ENCODE measurements at regions not wholly inside any gene's neighbourhood (a gene's known extent, or its start where the extent isn't known, plus 50 kb on each side); places are given as distances from the start of the nearest gene placed in this dataset.

DNA sequence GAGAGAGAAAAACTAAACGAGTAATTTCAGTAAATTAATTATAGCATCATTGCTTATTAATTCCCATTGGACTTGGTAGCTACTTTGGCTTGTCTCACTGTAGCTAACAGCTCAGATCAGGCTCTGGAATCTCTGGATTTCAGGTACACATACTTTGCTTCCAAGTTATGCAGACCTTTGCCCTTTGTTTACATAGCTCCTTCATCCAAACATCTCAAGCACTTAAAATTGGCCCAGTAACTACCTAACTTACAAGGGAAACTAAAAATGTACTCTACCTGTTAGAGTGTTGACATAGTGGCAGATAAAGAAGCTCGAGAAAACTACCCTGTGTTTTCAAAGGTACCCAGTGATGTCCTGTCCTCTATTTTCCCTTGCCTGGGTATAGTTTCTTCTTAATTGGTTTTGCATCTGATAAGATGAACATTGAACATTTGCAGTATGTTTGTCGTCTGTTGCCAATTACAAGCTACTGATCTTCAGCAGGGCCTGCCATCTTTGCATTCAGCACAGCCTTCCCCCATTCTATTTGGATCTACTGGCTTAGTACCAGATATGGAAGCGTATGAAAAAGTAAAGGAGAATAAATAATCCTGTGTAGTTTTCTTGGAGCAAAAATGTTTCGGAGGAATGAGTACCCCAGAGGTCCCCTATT, 601.5 kb upstream of the FANCL start:
- Mint-ChIP-seq H3K36me3 (ENCODE audit: low read depth) (no peaks in the 10 kb centered on the region), H3K4me3 (no peak overlapping the region), H3K4me1 (no peaks in the 10 kb centered on the region), H3K27me3 (no peaks in the 10 kb centered on the region), H3K9me3 (no peaks in the 10 kb centered on the region), H3K27ac (no peak overlapping the region)
- DNase-seq (no peak), ATAC-seq (no peak)

DNA sequence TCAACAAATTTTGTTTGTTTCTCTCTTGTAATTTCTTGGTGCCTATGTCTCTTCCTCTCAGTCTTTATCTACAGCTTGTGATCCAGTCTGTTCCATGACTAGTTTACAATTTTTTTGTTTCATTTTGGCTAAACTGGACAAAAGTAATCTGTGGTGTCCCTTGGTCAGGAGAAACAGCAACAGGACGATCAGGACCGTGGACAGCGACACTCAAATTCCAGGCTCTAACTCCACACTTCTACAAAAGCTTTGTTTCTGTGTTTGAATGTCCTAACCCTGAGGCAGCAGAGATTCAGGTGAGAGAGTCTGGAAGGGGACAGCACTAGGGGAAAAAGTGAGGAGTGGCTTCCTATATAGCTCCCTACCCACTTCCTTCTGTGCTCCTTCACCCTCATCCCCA, 593.3 kb upstream of the FANCL start:
- Mint-ChIP-seq H3K27me3 (no peaks in the 10 kb centered on the region), H3K9me3 (peaks cover 12% of the 10 kb centered on the region), H3K27ac (no peak overlapping the region), H3K4me1 (no peaks in the 10 kb centered on the region), H3K36me3 (ENCODE audit: low read depth) (no peaks in the 10 kb centered on the region), H3K4me3 (no peak overlapping the region)
- peak; percentile 2 for DNase-seq
- no peak for ATAC-seq

DNA sequence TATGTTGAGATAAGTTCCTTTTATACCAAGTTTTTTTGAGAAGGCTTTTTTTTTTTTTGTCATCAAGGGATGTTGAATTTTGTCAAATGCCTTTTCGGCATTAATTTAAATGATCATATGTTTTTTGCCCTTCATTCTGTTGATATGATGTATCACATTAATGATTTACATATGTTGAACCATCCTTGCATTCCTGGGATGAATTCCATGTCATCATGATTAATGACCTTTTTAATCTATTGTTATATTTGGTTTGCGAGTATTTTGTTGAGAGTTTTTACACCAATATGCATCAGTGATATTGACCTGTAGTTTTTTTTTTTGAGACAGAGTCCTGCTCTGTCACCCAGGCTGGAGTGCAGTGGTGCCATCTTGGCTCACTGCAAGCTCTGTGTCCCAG, 585.7 kb upstream of the FANCL start:
- ATAC-seq (no peak), DNase-seq (no peak)
- Mint-ChIP-seq H3K27ac (no peak overlapping the region), H3K27me3 (no peaks in the 10 kb centered on the region), H3K9me3 (peaks cover 51% of the 10 kb centered on the region), H3K4me1 (no peaks in the 10 kb centered on the region), H3K4me3 (no peak overlapping the region), H3K36me3 (ENCODE audit: low read depth) (no peaks in the 10 kb centered on the region)

DNA sequence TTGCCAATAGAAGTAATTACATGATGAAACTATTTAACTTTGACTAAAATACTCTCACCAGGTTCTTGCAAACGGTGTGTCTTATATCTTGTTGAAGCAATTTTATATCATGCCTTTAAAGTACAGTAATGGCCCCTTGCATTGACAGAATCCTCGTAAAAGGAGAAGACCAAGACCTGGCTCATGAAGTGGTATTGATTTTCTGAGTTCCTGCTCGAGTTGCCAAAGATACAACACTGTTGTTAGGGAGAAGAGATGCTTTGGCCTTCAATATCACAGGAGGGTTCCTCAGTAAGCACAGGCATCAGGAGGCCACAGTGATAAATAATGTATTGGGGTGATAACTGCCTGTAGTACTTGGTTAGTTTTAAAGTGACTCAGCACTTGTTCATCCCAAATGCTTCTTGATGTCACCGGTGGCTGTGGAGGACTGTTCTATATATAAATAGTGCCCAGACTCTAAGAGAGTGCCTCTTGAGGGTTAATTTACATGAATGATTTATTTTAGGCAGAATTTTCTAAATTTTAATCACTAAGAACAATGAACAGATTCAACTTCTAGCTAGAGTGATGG, 571.7 kb upstream of the FANCL start:
- Mint-ChIP-seq H3K4me1 (no peaks in the 10 kb centered on the region), H3K4me3 (no peak overlapping the region), H3K27ac (no peak overlapping the region), H3K9me3 (no peaks in the 10 kb centered on the region), H3K36me3 (ENCODE audit: low read depth) (no peaks in the 10 kb centered on the region), H3K27me3 (no peaks in the 10 kb centered on the region)
- ATAC-seq (no peak), DNase-seq (no peak)

DNA sequence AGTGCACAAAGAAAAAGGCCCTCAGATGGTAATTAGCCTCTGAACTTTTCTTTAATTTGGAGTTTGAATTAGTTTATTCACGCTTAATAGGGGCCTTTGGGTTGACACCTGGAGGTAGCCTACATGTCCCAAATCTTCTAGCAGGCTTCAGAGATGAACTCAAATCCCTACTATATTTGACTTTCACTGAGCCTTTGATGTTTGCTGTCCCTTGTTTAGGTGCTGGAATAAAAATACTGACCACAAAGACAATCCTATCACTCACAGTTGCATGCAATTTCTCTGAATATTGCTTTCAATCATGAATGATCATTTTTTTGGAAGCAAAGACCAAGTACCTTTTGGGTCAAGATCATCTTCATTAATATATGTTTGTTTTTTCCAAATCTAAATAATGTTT, 564.0 kb upstream of the FANCL start:
- Mint-ChIP-seq H3K9me3 (peaks cover 3% of the 10 kb centered on the region), H3K27me3 (no peaks in the 10 kb centered on the region), H3K4me3 (no peak overlapping the region), H3K36me3 (ENCODE audit: low read depth) (no peaks in the 10 kb centered on the region), H3K4me1 (no peaks in the 10 kb centered on the region), H3K27ac (no peak overlapping the region)
- ATAC-seq (no peak), DNase-seq (no peak)

DNA sequence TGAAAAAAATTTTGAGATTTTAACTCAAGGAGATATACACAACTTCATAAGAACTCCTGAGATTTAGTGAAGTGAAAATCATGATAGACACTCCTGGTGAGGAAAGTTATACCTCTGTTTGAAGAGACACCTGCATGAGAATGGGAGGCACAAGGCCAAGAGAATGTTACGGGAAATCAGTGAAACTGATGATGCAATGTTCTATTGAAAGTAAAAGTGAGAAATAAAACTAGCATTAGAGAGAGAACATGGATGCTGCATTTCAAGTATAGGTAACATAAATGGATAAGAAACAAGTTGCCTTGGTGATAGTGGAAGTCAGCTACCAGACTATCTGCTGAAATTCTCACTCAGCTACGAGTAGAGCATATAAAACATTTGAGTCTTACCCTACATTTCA, 562.1 kb upstream of the FANCL start:
- no peak for ATAC-seq
- Mint-ChIP-seq H3K4me1 (no peaks in the 10 kb centered on the region), H3K4me3 (no peak overlapping the region), H3K27ac (no peak overlapping the region), H3K36me3 (ENCODE audit: low read depth) (no peaks in the 10 kb centered on the region), H3K27me3 (no peaks in the 10 kb centered on the region), H3K9me3 (peaks cover 3% of the 10 kb centered on the region)
- no peak for DNase-seq

DNA sequence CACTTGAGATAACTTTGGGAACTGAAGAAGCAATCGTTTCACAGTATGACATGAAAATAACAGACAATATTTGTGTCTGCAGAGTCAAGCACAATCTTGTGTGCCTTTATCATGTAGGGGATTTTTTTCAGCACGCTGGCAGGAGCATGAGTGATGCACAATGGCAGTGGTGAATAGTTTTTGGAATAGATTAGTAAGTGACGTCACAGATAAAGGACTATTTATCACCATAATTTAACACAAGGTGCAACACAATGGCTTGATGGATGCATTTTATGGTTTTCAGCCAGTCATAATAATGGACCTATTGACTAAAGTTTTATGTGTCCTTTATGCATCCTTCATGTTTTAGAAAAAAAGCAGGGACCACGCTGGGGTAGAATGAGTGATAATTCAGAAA, 559.8 kb upstream of the FANCL start:
- no peaks in the 10 kb centered on the region for H3K4me1 Mint-ChIP-seq
- peaks cover 3% of the 10 kb centered on the region for H3K9me3 Mint-ChIP-seq
- H3K27me3 Mint-ChIP-seq: no peaks in the 10 kb centered on the region
- no peak for ATAC-seq
- no peak overlapping the region for H3K4me3 Mint-ChIP-seq
- H3K27ac Mint-ChIP-seq: no peak overlapping the region
- no peak for DNase-seq
- no peaks in the 10 kb centered on the region for H3K36me3 Mint-ChIP-seq (ENCODE audit: low read depth)

DNA sequence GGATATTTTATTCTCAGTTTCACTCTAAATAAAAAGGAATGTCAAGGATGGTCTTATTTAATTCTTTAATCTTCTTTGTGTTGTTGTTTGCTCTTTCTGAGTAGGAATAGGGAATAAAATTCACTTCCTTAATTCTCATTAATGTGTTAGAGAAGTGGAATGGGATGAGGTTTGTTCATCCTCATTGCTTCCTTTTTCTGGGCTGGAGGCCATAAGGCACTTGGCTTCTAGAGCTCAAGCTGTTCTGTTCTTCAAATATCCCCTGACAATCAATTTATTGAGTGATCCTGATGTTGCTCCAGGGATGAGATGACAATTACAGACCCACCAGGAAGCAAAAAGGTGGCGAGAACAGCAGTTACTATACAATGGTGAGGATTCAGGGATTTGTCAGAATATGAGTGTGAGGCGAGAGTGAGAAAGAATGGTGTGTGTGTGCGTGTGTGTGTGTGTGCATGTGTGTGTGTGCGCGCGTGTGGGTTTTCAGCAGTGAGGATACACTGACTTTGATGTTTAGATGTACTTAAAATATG, 557.6 kb upstream of the FANCL start:
- no peaks in the 10 kb centered on the region for H3K4me1 Mint-ChIP-seq
- no peaks in the 10 kb centered on the region for H3K36me3 Mint-ChIP-seq (ENCODE audit: low read depth)
- no peak for ATAC-seq
- no peak overlapping the region for H3K4me3 Mint-ChIP-seq
- H3K27ac Mint-ChIP-seq: no peak overlapping the region
- no peaks in the 10 kb centered on the region for H3K27me3 Mint-ChIP-seq
- no peak for DNase-seq
- H3K9me3 Mint-ChIP-seq: peaks cover under 1% of the 10 kb centered on the region

DNA sequence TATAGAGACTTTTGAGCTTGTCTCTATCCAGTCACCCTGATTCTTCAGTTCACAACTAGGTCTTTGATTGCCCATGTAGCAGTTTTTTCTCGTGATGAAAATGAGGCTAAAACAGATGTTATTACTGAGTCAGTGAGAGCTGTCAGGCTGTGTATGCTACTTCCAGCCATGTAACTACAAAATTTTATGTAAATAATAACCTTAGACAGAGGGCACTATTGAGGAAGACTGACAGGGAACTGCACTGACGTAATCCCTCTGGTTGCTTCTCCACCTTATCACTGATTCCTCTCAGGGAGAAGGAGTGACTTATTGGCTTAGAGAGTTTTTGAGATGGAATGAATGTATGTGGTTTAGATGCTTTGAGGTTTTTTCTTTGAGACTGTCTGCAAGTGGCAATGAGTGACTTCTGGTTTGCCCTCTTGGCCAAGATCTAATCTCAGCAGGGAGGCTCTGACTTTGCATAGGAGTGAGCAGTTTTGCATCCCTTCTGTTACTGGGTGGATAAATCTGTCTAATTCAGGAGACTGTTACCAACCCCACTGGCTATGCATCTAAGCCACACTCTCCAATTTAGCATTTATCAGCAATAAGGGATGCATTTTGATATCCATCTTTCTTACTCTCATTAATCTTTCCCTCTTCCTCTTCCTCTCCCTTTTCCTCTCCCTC, 555.2 kb upstream of the FANCL start:
- no peaks in the 10 kb centered on the region for H3K4me1 Mint-ChIP-seq
- H3K9me3 Mint-ChIP-seq: peaks cover 2% of the 10 kb centered on the region
- no peak for DNase-seq
- no peak for ATAC-seq
- H3K27ac Mint-ChIP-seq: no peak overlapping the region
- H3K36me3 Mint-ChIP-seq (ENCODE audit: low read depth): no peaks in the 10 kb centered on the region
- no peak overlapping the region for H3K4me3 Mint-ChIP-seq
- H3K27me3 Mint-ChIP-seq: peaks cover 3% of the 10 kb centered on the region

DNA sequence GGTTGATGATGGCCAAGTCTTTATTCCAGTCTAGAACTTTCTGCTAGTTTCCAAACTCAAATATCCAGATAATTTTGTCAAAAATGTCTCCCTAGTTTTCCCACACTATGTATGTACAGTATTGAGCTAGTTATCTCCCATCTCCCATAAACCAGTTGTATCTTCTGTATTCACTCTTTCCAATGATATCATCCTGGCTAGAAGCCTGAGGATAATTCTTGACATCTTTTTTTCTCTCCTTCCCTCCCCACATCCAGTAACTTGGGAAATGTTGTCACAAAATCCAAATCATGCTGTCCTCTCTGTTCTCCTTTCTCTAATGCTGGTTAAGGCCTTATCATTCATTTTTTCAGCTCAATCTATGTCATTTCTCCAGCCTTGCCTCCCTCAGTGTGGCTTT, 553.8 kb upstream of the FANCL start:
- H3K9me3 Mint-ChIP-seq: peaks cover 2% of the 10 kb centered on the region
- no peak overlapping the region for H3K4me3 Mint-ChIP-seq
- H3K27me3 Mint-ChIP-seq: peaks cover 3% of the 10 kb centered on the region
- H3K27ac Mint-ChIP-seq: no peak overlapping the region
- DNase-seq: no peak
- ATAC-seq: no peak
- H3K36me3 Mint-ChIP-seq (ENCODE audit: low read depth): no peaks in the 10 kb centered on the region
- no peaks in the 10 kb centered on the region for H3K4me1 Mint-ChIP-seq

DNA sequence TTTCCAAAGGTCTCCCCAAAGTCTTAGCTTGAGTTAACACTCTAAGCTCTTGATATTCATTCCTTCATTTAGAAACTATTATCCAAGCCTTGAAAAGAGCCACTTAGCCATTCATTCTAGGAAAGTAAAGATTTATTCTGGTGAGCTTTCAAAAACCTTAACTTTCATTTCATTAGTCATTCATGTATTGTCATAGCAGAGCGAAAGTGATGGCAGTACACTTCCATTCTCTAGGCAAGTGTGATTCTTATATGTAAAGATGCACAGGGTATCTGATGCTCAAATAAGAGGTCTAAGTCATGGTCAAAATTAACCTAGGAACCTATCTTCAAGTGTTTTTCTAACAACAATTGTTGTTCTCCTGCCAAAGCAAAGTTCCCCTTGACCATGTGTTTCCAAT, 553.0 kb upstream of the FANCL start:
- DNase-seq (no peak), ATAC-seq (no peak)
- Mint-ChIP-seq H3K27me3 (peaks cover 3% of the 10 kb centered on the region), H3K4me3 (no peak overlapping the region), H3K27ac (no peak overlapping the region), H3K4me1 (no peaks in the 10 kb centered on the region), H3K9me3 (peaks cover 2% of the 10 kb centered on the region), H3K36me3 (ENCODE audit: low read depth) (no peaks in the 10 kb centered on the region)

DNA sequence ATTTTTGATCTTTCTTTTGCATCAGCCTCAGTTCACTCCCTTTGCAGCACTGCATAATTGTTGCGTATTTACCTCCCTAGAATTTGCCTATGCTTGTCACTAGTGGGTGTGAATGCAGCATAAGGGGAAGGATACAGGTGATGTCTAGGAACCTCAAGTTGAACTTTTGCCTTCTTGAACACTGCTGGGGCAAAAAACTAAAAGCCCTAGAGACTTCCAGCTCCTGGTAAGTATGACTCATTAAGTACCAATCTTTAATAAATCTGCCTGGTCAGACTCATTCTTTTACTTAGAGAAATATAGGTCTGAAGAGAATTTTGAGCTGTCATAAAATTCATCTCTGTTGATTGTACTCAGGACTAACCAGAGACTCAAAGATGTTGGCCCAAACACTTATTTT, 547.3 kb upstream of the FANCL start:
- Mint-ChIP-seq H3K4me3 (no peak overlapping the region), H3K4me1 (no peaks in the 10 kb centered on the region), H3K27ac (no peak overlapping the region), H3K9me3 (peaks cover 2% of the 10 kb centered on the region), H3K27me3 (peaks cover 3% of the 10 kb centered on the region), H3K36me3 (ENCODE audit: low read depth) (no peaks in the 10 kb centered on the region)
- ATAC-seq: peak; percentile 33
- no peak for DNase-seq

DNA sequence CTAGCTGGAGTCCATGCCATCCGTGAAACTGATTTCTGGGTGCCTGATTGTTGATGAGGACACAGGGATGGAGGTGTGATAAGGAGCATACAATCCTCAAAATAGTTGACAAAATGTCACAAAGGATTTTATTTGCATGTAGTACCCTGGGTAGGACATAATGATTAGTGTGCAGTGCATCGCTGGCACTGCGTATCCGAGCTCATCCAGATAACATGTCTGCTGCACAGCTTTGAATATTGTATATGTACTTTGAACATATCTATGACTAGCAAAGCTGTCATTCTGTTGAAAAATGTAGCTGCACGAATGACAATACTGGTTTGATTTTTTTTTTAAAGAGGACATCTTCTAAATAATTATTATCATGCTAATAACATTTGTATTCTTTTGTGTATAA, 529.7 kb upstream of the FANCL start:
- Mint-ChIP-seq H3K27me3 (peaks cover 3% of the 10 kb centered on the region), H3K36me3 (ENCODE audit: low read depth) (no peaks in the 10 kb centered on the region), H3K27ac (no peak overlapping the region), H3K9me3 (no peaks in the 10 kb centered on the region), H3K4me3 (no peak overlapping the region), H3K4me1 (no peaks in the 10 kb centered on the region)
- no peak for ATAC-seq
- no peak for DNase-seq

DNA sequence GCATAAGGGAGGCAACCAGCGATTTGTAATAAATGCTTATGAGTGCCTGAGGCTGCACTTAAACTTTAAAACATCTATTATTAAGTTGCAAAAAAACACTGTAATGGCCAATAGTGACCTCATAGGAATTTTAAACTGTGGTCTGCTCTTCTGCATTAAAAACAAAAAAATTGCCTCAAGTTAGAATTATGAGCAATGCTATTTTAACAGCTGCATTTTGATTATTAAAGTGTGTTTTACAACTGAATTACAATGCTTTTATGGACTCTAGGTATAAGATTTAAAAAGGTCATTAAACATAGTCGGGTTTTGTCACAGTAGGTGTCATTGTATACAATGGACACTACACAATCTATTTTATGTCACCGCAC, 528.7 kb upstream of the FANCL start:
- Mint-ChIP-seq H3K27ac (no peak overlapping the region), H3K4me3 (no peak overlapping the region), H3K9me3 (no peaks in the 10 kb centered on the region), H3K36me3 (ENCODE audit: low read depth) (no peaks in the 10 kb centered on the region), H3K4me1 (no peaks in the 10 kb centered on the region), H3K27me3 (no peaks in the 10 kb centered on the region)
- ATAC-seq: no peak
- no peak for DNase-seq

DNA sequence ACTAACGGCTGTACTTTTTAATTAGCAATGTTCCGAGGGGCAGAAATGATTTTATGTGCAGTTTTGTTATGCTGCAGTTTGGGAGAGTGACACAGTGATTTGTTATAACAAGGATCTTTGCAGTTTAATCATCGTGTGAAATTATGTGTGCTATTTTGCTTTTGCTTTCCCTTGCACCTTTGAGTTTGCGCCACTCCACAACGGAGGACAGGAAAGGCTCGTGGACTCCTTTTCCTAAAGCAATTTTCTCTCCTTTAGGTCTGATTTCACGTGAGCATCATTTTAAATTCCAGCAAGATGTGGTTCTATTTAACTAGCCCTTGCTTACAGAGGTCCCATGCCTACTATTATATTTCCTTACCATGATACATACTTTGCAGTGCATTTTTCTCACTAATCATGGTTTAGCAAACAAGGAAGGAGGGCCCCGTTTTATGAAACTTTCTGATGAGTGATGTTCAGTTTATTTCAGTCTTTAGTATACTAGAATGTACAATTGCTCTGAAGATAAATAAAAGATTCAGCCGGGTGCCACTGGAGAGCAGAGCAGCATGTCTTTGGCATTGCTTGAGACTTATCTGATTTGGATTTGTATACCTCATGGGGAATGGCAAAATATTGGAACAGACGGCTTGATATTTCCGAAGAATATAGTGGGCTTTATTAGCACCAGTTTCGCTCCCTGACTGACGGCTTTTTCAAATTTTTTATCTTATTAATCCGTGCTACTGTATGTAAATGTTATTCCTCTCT, 528.2 kb upstream of the FANCL start:
- Mint-ChIP-seq H3K4me3 (no peak overlapping the region), H3K9me3 (no peaks in the 10 kb centered on the region), H3K27me3 (no peaks in the 10 kb centered on the region), H3K36me3 (ENCODE audit: low read depth) (no peaks in the 10 kb centered on the region), H3K27ac (no peak overlapping the region), H3K4me1 (peaks cover 5% of the 10 kb centered on the region)
- DNase-seq (no peak), ATAC-seq (no peak)

Data from activated naive CD8-positive, alpha-beta T cell treated with anti-CD3 and anti-CD28 coated beads, Interleukin-2, amount 50 U/mL, for 24 hours (primary cell).